HEK293 (cell line): ENCODE measurements at regions not wholly inside any gene's neighbourhood (a gene's known extent, or its start where the extent isn't known, plus 50 kb on each side); places are given as distances from the start of the nearest gene placed in this dataset.

Experiments used
- CTCF ChIA-PET: fragments of 350-600 bp; formaldehyde crosslinking; extraction: SDS; loops from one replicate; lab custom pipeline; 2021; ENCODE audit warnings: antibody characterized with exemption; lab: Yijun Ruan, JAX
- POLR2A ChIA-PET: fragments of 300-600 bp; formaldehyde crosslinking; extraction: SDS; loops from one replicate; lab custom pipeline; 2020; ENCODE audit warnings: antibody characterized with exemption, inconsistent platforms; lab: Yijun Ruan, JAX
- H3K27ac ChIP-seq: fragments of 200-500 bp; sonication (Bioruptor generic); 2 replicates; pipeline ENCODE4 v1.5.1; 2014; ENCODE audit warnings: low read depth, low read length, control low read depth, inconsistent platforms; ENCODE audit errors: extremely low read depth
- H3K36me3 ChIP-seq, 2 experiments: fragments of 200-500 bp in 1 of 2; sonication (Bioruptor generic) in 1 of 2; 1 replicate in 1 of 2; 2 replicates in 1 of 2; pipeline ENCODE4 v1.5.1; 2014 to 2017; ENCODE audit warnings: inconsistent platforms in 2 of 2, low read length in 2 of 2; ENCODE audit not compliant: control insufficient read depth in 2 of 2, insufficient read depth in 1 of 2
- H3K4me1 ChIP-seq: fragments of 200-500 bp; sonication (Bioruptor generic); 2 replicates; pipeline ENCODE4 v1.5.1; 2014; ENCODE audit warnings: mild to moderate bottlenecking, low read length, inconsistent platforms; ENCODE audit not compliant: control insufficient read depth, insufficient read depth
- H3K4me3 ChIP-seq: 2 replicates; pipeline ENCODE4 v1.5.1; 2011; ENCODE audit warnings: low read depth, mild to moderate bottlenecking, control low read depth, low read length, moderate library complexity
- H3K9me3 ChIP-seq: fragments of 200-500 bp; sonication (Bioruptor generic); 2 replicates; pipeline ENCODE4 v1.5.1; 2014; ENCODE audit warnings: low read depth, low read length, inconsistent platforms; ENCODE audit not compliant: control insufficient read depth, insufficient read depth
- BCL11B ChIP-seq: fragments of 450-650 bp; formaldehyde crosslinking; IDR thresholded peaks from 2 replicates; pipeline ENCODE4 v1.5.1; 2016; ENCODE audit warnings: low read depth, missing biosample characterization, missing genetic modification characterization
- GFI1B ChIP-seq: fragments of 450-650 bp; formaldehyde crosslinking; IDR thresholded peaks from 2 replicates; pipeline ENCODE4 v1.5.1; 2016; ENCODE audit warnings: missing biosample characterization, missing genetic modification characterization
- GLI2 ChIP-seq: fragments of 450-650 bp; formaldehyde crosslinking; IDR thresholded peaks from 2 replicates; pipeline ENCODE4; 2017; ENCODE audit warnings: missing biosample characterization, missing genetic modification characterization, low read depth, borderline replicate concordance
- KLF7 ChIP-seq: fragments of 450-650 bp; formaldehyde crosslinking; IDR thresholded peaks from 2 replicates; pipeline ENCODE4 v1.5.1; 2016; ENCODE audit warnings: missing biosample characterization, missing genetic modification characterization, borderline replicate concordance
- KLF9 ChIP-seq: fragments of 450-650 bp; formaldehyde crosslinking; IDR thresholded peaks from 2 replicates; pipeline ENCODE4 v1.5.1; 2016; ENCODE audit warnings: missing biosample characterization, missing genetic modification characterization, low read depth
- OSR2 ChIP-seq: fragments of 450-650 bp; formaldehyde crosslinking; IDR thresholded peaks from 2 replicates; pipeline ENCODE4 v1.5.1; 2016; ENCODE audit warnings: missing biosample characterization, missing genetic modification characterization
- OVOL3 ChIP-seq: fragments of 450-650 bp; formaldehyde crosslinking; IDR thresholded peaks from 2 replicates; pipeline ENCODE4 v1.5.1; 2016; ENCODE audit warnings: missing biosample characterization, missing genetic modification characterization
- REPIN1 ChIP-seq: fragments of 450-650 bp; formaldehyde crosslinking; IDR thresholded peaks from 2 replicates; pipeline ENCODE4 v1.5.1; 2017; ENCODE audit warnings: missing biosample characterization, missing genetic modification characterization, low read depth
- REST ChIP-seq: fragments of 450-650 bp; formaldehyde crosslinking; IDR thresholded peaks from 2 replicates; pipeline ENCODE4 v1.5.1; 2016; ENCODE audit warnings: missing biosample characterization, missing genetic modification characterization
- SP3 ChIP-seq: fragments of 450-650 bp; formaldehyde crosslinking; IDR thresholded peaks from 2 replicates; pipeline ENCODE4 v1.5.1; 2016; ENCODE audit warnings: missing biosample characterization, missing genetic modification characterization
- ZBTB48 ChIP-seq: fragments of 450-650 bp; formaldehyde crosslinking; IDR thresholded peaks from 2 replicates; pipeline ENCODE4 v1.5.1; 2016; ENCODE audit warnings: missing biosample characterization, missing genetic modification characterization
- ZBTB49 ChIP-seq: fragments of 450-650 bp; formaldehyde crosslinking; IDR thresholded peaks from 2 replicates; pipeline ENCODE4 v1.5.1; 2016; ENCODE audit warnings: missing biosample characterization, missing genetic modification characterization, low read depth
- ZNF221 ChIP-seq: fragments of 450-650 bp; formaldehyde crosslinking; IDR thresholded peaks from 2 replicates; pipeline ENCODE4 v1.5.1; 2017; ENCODE audit warnings: missing biosample characterization, missing genetic modification characterization, borderline replicate concordance
- ZNF23 ChIP-seq: fragments of 450-650 bp; formaldehyde crosslinking; IDR thresholded peaks from 2 replicates; pipeline ENCODE4 v1.5.1; 2016; ENCODE audit warnings: missing biosample characterization, missing genetic modification characterization, borderline replicate concordance
- ZNF473 ChIP-seq: fragments of 450-650 bp; formaldehyde crosslinking; IDR thresholded peaks from 2 replicates; pipeline ENCODE4 v1.5.1; 2017; ENCODE audit warnings: missing biosample characterization, missing genetic modification characterization
- ZNF518A ChIP-seq: fragments of 450-650 bp; formaldehyde crosslinking; conservative IDR thresholded peaks from 2 replicates; pipeline ENCODE4 v1.5.1; 2016; ENCODE audit warnings: low read depth, missing biosample characterization, missing genetic modification characterization
- ZNF521 ChIP-seq: fragments of 450-650 bp; formaldehyde crosslinking; IDR thresholded peaks from 2 replicates; pipeline ENCODE4 v1.5.1; 2017; ENCODE audit warnings: missing biosample characterization, mild to moderate bottlenecking, missing genetic modification characterization
- ZNF596 ChIP-seq: fragments of 450-650 bp; IDR thresholded peaks from 2 replicates; pipeline ENCODE4 v1.5.0; 2018; ENCODE audit warnings: missing biosample characterization, mild to moderate bottlenecking, missing genetic modification characterization, moderate library complexity
- ZNF670 ChIP-seq: fragments of 450-650 bp; formaldehyde crosslinking; IDR thresholded peaks from 2 replicates; pipeline ENCODE4 v1.5.1; 2016; ENCODE audit warnings: missing biosample characterization, missing genetic modification characterization, low read depth
- ZNF777 ChIP-seq: fragments of 450-650 bp; formaldehyde crosslinking; IDR thresholded peaks from 2 replicates; pipeline ENCODE4 v1.5.1; 2017; ENCODE audit warnings: missing biosample characterization, missing genetic modification characterization, borderline replicate concordance

GRCh38 chr10:8990280-8990987 lies 935.9 kb downstream of the GATA3 start:
- POLR2A ChIA-PET: no interaction called here
- no peaks in the 10 kb centered on the region for H3K36me3 ChIP-seq
- TF ChIP-seq SP3 (tag by site-specific recombination): no peak
- TF ChIP-seq GFI1B (tag by site-specific recombination): no peak
- no peak for TF ChIP-seq OVOL3 (tag by site-specific recombination)
- TF ChIP-seq GLI2 (tag by site-specific recombination): no peak
- no peak for TF ChIP-seq ZNF518A
- TF ChIP-seq KLF9 (tag by site-specific recombination): no peak
- no peak for TF ChIP-seq ZNF670 (tag by site-specific recombination)
- TF ChIP-seq ZNF221 (tag by site-specific recombination): no peak
- TF ChIP-seq BCL11B (tag by site-specific recombination): no peak
- no peak for TF ChIP-seq ZNF521 (tag by site-specific recombination)
- TF ChIP-seq ZNF596 (tag by site-specific recombination): no peak
- no peak for TF ChIP-seq ZNF777 (tag by site-specific recombination)
- no peak for TF ChIP-seq ZBTB48 (tag by site-specific recombination)
- TF ChIP-seq OSR2: no peak
- 0 out of 2 replicates have a peak, but pooled peaks cover 2% of the 10 kb centered on the region for H3K4me1 ChIP-seq
- CTCF ChIA-PET: no interaction called here
- H3K9me3 ChIP-seq: no peaks in the 10 kb centered on the region
- H3K4me3 ChIP-seq: no peak overlapping the region
- H3K27ac ChIP-seq: no peak overlapping the region

DNA sequence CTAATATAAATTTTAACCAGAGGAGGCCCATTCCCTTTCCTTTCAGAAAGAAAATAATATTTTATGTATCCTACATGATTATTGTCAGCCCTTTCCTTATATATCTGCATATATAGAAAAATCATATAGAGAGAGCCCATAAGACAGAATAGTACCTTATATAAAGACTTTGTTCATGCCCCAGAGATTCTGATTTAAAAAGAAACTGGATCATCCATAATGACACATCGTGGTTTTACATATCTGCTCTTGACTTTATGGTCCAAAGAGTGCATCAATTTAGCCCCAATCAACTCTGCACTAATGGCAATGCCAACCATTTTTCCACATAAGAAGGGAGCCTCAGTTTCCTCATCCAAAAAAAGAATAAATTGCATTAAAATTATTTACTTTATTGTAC lies 937.5 kb downstream of the GATA3 start:
- CTCF ChIA-PET: no interaction called here
- Histone ChIP-seq H3K9me3 (no peaks in the 10 kb centered on the region), H3K36me3 (no peaks in the 10 kb centered on the region), H3K4me3 (no peak overlapping the region), H3K27ac (no peak overlapping the region), H3K4me1 (no peaks in the 10 kb centered on the region)
- POLR2A ChIA-PET: interaction anchor here (0.6 kb wide), 1 partner anchor 22 kb away, joined by 3 read pairs; no protein-coding TSS in a partner anchor
- TF ChIP-seq REPIN1 (tag by site-specific recombination): no peak
- no peak for TF ChIP-seq ZNF473 (tag by site-specific recombination)
- TF ChIP-seq KLF7 (tag by site-specific recombination): no peak
- no peak for TF ChIP-seq ZNF23
- no peak for TF ChIP-seq ZBTB49 (tag by site-specific recombination)
- TF ChIP-seq REST (tag by site-specific recombination): no peak
